Body of pancreas (tissue), 4 donors: ENCODE measurements at regions not wholly inside any gene's neighbourhood (a gene's known extent, or its start where the extent isn't known, plus 50 kb on each side); places are given as distances from the start of the nearest gene placed in this dataset.

Experiments used
- POLR2A ChIP-seq, 3 donors: fragments of 450-650 bp; IDR thresholded peaks; one replicate each; pipeline ENCODE4 v1.6.1; 2016; ENCODE audit warnings: antibody characterized with exemption in 3 of 3, mild to moderate bottlenecking in 2 of 3
- TF ChIP-seq, protein P1 (sequence below), 7 experiments: fragments of 450-650 bp in 4 of 7; fragments of 200-600 bp in 3 of 7; sonication (generic) in 3 of 7; IDR thresholded peaks; one replicate each; pipeline ENCODE4 v1.5.1; 2016 to 2019; ENCODE audit warnings: antibody characterized with exemption in 7 of 7

DNA sequence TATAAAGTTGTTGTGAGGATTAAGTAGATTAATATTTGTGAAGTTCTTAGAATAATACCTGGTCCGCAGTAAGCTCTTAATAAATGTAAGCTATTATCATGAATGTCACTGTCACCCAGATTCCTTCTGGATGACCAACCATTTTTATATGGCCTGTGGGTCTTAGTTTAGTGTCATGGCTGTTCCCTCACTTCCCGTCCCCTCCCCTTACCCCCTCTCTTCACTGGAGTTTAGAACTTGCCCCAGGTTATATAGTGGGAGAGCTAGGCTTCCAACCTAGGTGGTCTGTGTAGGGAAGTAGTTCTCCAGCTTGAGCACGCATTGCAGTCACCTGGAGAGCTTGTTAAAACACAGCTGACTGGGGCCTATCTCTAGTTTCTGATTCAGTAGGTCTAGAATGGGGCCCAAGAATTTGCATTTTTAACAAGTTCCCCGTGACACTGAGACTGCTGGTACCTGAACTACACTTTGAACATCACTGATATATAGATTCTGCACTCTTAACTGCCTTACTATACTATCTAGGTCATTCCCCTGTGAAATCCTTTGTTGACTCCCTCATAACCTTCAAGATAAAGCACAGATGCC lies 66.9 kb upstream of the PLAC1 start:
- TF ChIP-seq, protein P1, sequence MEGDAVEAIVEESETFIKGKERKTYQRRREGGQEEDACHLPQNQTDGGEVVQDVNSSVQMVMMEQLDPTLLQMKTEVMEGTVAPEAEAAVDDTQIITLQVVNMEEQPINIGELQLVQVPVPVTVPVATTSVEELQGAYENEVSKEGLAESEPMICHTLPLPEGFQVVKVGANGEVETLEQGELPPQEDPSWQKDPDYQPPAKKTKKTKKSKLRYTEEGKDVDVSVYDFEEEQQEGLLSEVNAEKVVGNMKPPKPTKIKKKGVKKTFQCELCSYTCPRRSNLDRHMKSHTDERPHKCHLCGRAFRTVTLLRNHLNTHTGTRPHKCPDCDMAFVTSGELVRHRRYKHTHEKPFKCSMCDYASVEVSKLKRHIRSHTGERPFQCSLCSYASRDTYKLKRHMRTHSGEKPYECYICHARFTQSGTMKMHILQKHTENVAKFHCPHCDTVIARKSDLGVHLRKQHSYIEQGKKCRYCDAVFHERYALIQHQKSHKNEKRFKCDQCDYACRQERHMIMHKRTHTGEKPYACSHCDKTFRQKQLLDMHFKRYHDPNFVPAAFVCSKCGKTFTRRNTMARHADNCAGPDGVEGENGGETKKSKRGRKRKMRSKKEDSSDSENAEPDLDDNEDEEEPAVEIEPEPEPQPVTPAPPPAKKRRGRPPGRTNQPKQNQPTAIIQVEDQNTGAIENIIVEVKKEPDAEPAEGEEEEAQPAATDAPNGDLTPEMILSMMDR (IDR thresholded peaks at IDR 0.05), result no peak
- TF ChIP-seq POLR2A (IDR thresholded peaks at IDR 0.05), result no peak
